Esophagus squamous epithelium (tissue), 5 donors: ENCODE measurements at regions not wholly inside any gene's neighbourhood (a gene's known extent, or its start where the extent isn't known, plus 50 kb on each side); places are given as distances from the start of the nearest gene placed in this dataset.

ENCODE experiments used
- DNase-seq: peaks from one replicate; lab custom pipeline; 2025; lab: John Stamatoyannopoulos, UW
- H3K27ac ChIP-seq, 4 donors: fragments of 200-600 bp; sonication (generic); one replicate each; pipeline ENCODE4 v1.5.1; 2016 to 2019; ENCODE audit warnings: mild to moderate bottlenecking in 1 of 4
- H3K27me3 ChIP-seq, 4 donors: fragments of 200-600 bp; sonication (generic); 1 replicate in 3 of 4; 2 replicates in 1 of 4; pipeline versions ENCODE4 v1.5.1 to v1.6.0; 2017 to 2021; ENCODE audit warnings: antibody characterized with exemption in 1 of 4
- H3K36me3 ChIP-seq, 3 donors: fragments of 200-600 bp; sonication (generic); one replicate each; pipeline ENCODE4 v1.5.1; 2016 to 2019
- H3K4me1 ChIP-seq, 3 donors: fragments of 200-600 bp; sonication (generic); one replicate each; pipeline ENCODE4 v1.5.1; 2017 to 2019
- H3K4me3 ChIP-seq, 4 donors: fragments of 200-600 bp; sonication (generic); 1 replicate in 3 of 4; 2 replicates in 1 of 4; pipeline ENCODE4 v1.5.1; 2016 to 2019; ENCODE audit warnings: mild to moderate bottlenecking in 2 of 4, moderate library complexity in 1 of 4
- H3K9me3 ChIP-seq, 3 donors: fragments of 200-600 bp; sonication (generic); one replicate each; pipeline ENCODE4 v1.5.1; 2016 to 2019
- POLR2A ChIP-seq, 4 donors: fragments of 450-650 bp; IDR thresholded peaks; one replicate each; pipeline ENCODE4 v1.6.1; 2017; ENCODE audit warnings: antibody characterized with exemption in 4 of 4, mild to moderate bottlenecking in 4 of 4, moderate library complexity in 3 of 4
- WGBS, 2 donors: methylation state at CpG; one replicate each; pipeline ENCODE4 v1.1.5; 2018; 5-methylcytosine and 5-hydroxymethylcytosine counted together
- intact Hi-C: fragments of 100-400 bp; cut with DNase I; formaldehyde crosslinking; loops from one replicate; pipeline ENCODE4 v1.15.0; 2022
- TF ChIP-seq, protein P1 (sequence below), 6 experiments: fragments of 450-650 bp in 4 of 6; fragments of 200-600 bp in 2 of 6; sonication (generic) in 2 of 6; IDR thresholded peaks; one replicate each; pipeline ENCODE4 v1.5.1; 2016 to 2019; ENCODE audit warnings: antibody characterized with exemption in 6 of 6, mild to moderate bottlenecking in 4 of 6, moderate library complexity in 4 of 6
- donor health status: DM: yes; HTN: yes; CAD: no.

DNA sequence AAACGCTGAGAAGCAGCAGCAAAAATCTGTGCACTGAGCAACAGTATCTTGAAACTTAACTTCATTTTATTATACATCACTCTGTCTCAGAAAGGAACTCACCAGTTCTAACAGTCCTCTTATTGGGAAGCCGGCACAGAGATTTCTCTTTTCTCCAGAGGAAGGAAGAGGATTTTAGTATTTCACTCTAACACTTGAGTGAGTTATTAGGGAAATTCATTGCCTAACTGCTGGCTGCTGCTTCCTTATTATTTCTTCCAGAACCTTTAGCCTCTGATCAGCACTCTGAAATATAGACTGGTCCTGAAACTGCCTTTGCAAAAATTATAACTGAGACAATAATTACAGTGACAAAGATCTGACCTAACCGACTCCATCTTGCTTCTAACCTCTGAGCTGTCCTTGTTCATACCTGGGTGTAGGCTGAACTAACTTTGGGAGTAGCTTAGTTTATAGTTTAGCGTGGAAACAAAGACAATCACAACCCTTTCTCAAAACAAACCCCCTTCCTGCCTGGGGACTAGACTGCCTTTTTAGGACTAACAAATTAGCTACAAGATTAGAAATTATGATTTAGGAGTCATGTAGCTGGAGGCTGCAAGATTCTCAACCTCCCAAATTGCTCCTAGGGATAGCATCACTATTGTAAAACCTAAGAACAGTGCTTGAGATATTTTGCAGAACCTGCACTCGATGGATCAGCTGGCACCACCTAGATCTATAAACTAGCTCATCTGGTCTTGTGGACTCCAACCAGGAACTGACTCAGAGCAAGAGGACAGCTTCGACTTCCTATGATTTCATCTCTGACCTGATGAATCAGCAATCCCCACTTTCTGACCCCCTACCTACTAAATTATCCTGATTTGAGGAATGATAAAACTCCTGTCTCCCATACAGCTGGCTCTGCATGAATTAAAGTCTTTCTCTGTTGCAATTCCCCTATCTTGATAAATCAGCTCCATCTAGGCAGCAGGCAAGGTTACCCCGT is 117.5 kb downstream of the DYRK2 start:
- no peak for DNase-seq
- 53 to 76% methylated on average over 7 of the region's 7 CpGs for WGBS, 2 donors
- intact Hi-C loops = no loop called here
- Histone ChIP-seq H3K4me3 (no peak overlapping the region), H3K9me3 (no peaks in the 10 kb centered on the region), H3K4me1 (peaks cover 0 to 6% (median 0%) of the 10 kb centered on the region in 3 donors), H3K36me3 (no peaks in the 10 kb centered on the region), H3K27me3 (no peaks in the 10 kb centered on the region), H3K27ac (peak overlapping the region in 1 of 4 donors; percentile 30)
- TF ChIP-seq POLR2A (IDR thresholded peaks at IDR 0.05) = no peak
- TF ChIP-seq, protein P1, sequence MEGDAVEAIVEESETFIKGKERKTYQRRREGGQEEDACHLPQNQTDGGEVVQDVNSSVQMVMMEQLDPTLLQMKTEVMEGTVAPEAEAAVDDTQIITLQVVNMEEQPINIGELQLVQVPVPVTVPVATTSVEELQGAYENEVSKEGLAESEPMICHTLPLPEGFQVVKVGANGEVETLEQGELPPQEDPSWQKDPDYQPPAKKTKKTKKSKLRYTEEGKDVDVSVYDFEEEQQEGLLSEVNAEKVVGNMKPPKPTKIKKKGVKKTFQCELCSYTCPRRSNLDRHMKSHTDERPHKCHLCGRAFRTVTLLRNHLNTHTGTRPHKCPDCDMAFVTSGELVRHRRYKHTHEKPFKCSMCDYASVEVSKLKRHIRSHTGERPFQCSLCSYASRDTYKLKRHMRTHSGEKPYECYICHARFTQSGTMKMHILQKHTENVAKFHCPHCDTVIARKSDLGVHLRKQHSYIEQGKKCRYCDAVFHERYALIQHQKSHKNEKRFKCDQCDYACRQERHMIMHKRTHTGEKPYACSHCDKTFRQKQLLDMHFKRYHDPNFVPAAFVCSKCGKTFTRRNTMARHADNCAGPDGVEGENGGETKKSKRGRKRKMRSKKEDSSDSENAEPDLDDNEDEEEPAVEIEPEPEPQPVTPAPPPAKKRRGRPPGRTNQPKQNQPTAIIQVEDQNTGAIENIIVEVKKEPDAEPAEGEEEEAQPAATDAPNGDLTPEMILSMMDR (IDR thresholded peaks at IDR 0.05) = no peak

- H3K27ac ChIP-seq = peak overlapping the region in 2 of 4 donors; percentile 14
- H3K27me3 ChIP-seq = no peaks in the 10 kb centered on the region
- no peak overlapping the region for H3K4me3 ChIP-seq
- intact Hi-C loops = no loop called here
- WGBS, 2 donors = 35 to 41% methylated on average over 7 of the region's 11 CpGs
- DNase-seq = no peak
- no peaks in the 10 kb centered on the region for H3K36me3 ChIP-seq
- TF ChIP-seq, protein P1 (IDR thresholded peaks at IDR 0.05) = no peak
- no peak for TF ChIP-seq POLR2A (IDR thresholded peaks at IDR 0.05)
- no peaks in the 10 kb centered on the region for H3K9me3 ChIP-seq
- peaks cover 0 to 8% (median 0%) of the 10 kb centered on the region in 3 donors for H3K4me1 ChIP-seq
These were observed 124.0 kb downstream of the DYRK2 start for GRCh38 chr12:67772267-67773169.

GRCh38 chr12:67773896-67774295 is 125.4 kb downstream of the DYRK2 start:
- intact Hi-C loops = no loop called here

GRCh38 chr12:67774983-67775587 is 126.5 kb downstream of the DYRK2 start:
- Histone ChIP-seq H3K27me3 (no peaks in the 10 kb centered on the region), H3K27ac (no peak overlapping the region), H3K4me1 (peaks cover 0 to 8% (median 0%) of the 10 kb centered on the region in 3 donors), H3K4me3 (no peak overlapping the region), H3K9me3 (no peaks in the 10 kb centered on the region), H3K36me3 (no peaks in the 10 kb centered on the region)
- 62 to 70% methylated on average over 4 of the region's 4 CpGs for WGBS, 2 donors
- intact Hi-C loops = no loop called here
- TF ChIP-seq POLR2A (IDR thresholded peaks at IDR 0.05) = no peak
- TF ChIP-seq, protein P1 (IDR thresholded peaks at IDR 0.05) = no peak
- DNase-seq = no peak

More at GRCh38 chr12:67773896-67774295, 125.4 kb downstream of the DYRK2 start:
- peaks cover 0 to 8% (median 0%) of the 10 kb centered on the region in 3 donors for H3K4me1 ChIP-seq
- H3K27me3 ChIP-seq = no peaks in the 10 kb centered on the region
- TF ChIP-seq POLR2A (IDR thresholded peaks at IDR 0.05) = no peak
- TF ChIP-seq, protein P1 (IDR thresholded peaks at IDR 0.05) = no peak
- no peak overlapping the region for H3K4me3 ChIP-seq
- no peak for DNase-seq
- peak overlapping the region in 1 of 4 donors; percentile 9 for H3K27ac ChIP-seq
- H3K9me3 ChIP-seq = no peaks in the 10 kb centered on the region
- H3K36me3 ChIP-seq = no peaks in the 10 kb centered on the region
- WGBS, 2 donors = 52 to 53% methylated on average over 2 of the region's 2 CpGs
